PC-9 (cell line): ENCODE measurements at regions not wholly inside any gene's neighbourhood (a gene's known extent, or its start where the extent isn't known, plus 50 kb on each side); places are given as distances from the start of the nearest gene placed in this dataset.

Source experiments
- BruUV-seq: library from RNA; stranded (reverse); fragments of 400-500 nt; replicated peaks from 2 replicates; lab custom pipeline; 2021; lab: Mats Ljungman, UMichigan
- CTCF ChIA-PET: fragments of 300-600 bp; sonication (Branson Sonifier 250); formaldehyde crosslinking; loops from one replicate; lab custom pipeline; 2022; ENCODE audit warnings: antibody characterized with exemption; lab: Charles Lee
- POLR2A ChIA-PET: fragments of 300-600 bp; sonication (Branson Sonifier 250); formaldehyde crosslinking; loops from one replicate; lab custom pipeline; 2022; ENCODE audit warnings: antibody characterized with exemption; ENCODE audit not compliant: unreplicated experiment; lab: Charles Lee
- DNase-seq, 2 experiments: peaks; one replicate each; pipeline versions ENCODE4 v3.0.0 to v3.0.0-alpha.2; 2015 to 2022; ENCODE audit warnings: mixed read lengths in 1 of 2
- H2AFZ ChIP-seq: fragments of 200-600 bp; sonication (generic); 2 replicates; pipeline ENCODE4 v1.8.1; 2017; ENCODE audit warnings: antibody characterized with exemption
- H3F3A ChIP-seq: fragments of 200-600 bp; sonication (generic); 2 replicates; pipeline ENCODE4 v1.8.1; 2017; ENCODE audit warnings: antibody characterized with exemption, mild to moderate bottlenecking, low read depth; ENCODE audit not compliant: insufficient read depth
- H3K27ac ChIP-seq: fragments of 200-600 bp; sonication (generic); 2 replicates; pipeline ENCODE4 v1.6.1; 2016; ENCODE audit warnings: mixed run types
- H3K27me3 ChIP-seq: fragments of 200-600 bp; sonication (generic); 2 replicates; pipeline ENCODE4 v1.6.1; 2016; ENCODE audit warnings: low read depth, mixed run types; ENCODE audit not compliant: insufficient read depth
- H3K36me3 ChIP-seq: fragments of 200-600 bp; sonication (generic); 2 replicates; pipeline ENCODE4 v1.6.1; 2016; ENCODE audit warnings: low read depth, mixed run types
- H3K4me1 ChIP-seq: fragments of 200-600 bp; sonication (generic); replicated peaks from 2 replicates; pipeline ENCODE4 v1.6.1; 2016; ENCODE audit warnings: mixed run types; ENCODE audit not compliant: insufficient read depth
- H3K4me2 ChIP-seq: fragments of 200-600 bp; sonication (generic); 2 replicates; pipeline ENCODE4 v1.6.1; 2017; ENCODE audit warnings: mixed run types
- H3K4me3 ChIP-seq: fragments of 200-600 bp; sonication (generic); 2 replicates; pipeline ENCODE4 v1.6.1; 2016; ENCODE audit warnings: mixed run types
- H3K79me2 ChIP-seq: fragments of 200-600 bp; sonication (generic); 2 replicates; pipeline ENCODE4 v1.6.1; 2017; ENCODE audit warnings: low read depth, mixed run types
- H3K9me2 ChIP-seq: fragments of 200-600 bp; sonication (generic); 2 replicates; pipeline ENCODE4 v1.8.1; 2017; ENCODE audit warnings: mild to moderate bottlenecking; ENCODE audit not compliant: insufficient read depth
- H3K9me3 ChIP-seq: fragments of 200-600 bp; sonication (generic); 2 replicates; pipeline ENCODE4 v1.8.1; 2016; ENCODE audit warnings: low read depth; ENCODE audit not compliant: insufficient read depth
- H4K20me1 ChIP-seq: fragments of 200-600 bp; sonication (generic); 2 replicates; pipeline ENCODE4 v1.8.1; 2017; ENCODE audit not compliant: insufficient read depth
- EZH2 ChIP-seq: fragments of 200-600 bp; sonication (generic); IDR thresholded peaks from 2 replicates; pipeline ENCODE4 v1.8.0; 2017; ENCODE audit warnings: antibody characterized with exemption, low read depth
- intact Hi-C: fragments of 100-400 bp; cut with micrococcal nuclease; formaldehyde crosslinking; loops from one replicate; pipeline ENCODE4 v1.10.0; 2022; ENCODE audit not compliant: unreplicated experiment
- TF ChIP-seq, protein P1 (sequence below): fragments of 200-600 bp; sonication (generic); conservative IDR thresholded peaks from 2 replicates; pipeline ENCODE4 v1.6.1; 2017; ENCODE audit warnings: mixed run types, antibody characterized with exemption, mild to moderate bottlenecking, moderate library complexity

GRCh38 chr13:54836273-54836672, 1807.7 kb downstream of the OLFM4 start:
- no peak overlapping the region for H3K27ac ChIP-seq
- no peak overlapping the region for H2AFZ ChIP-seq
- intact Hi-C loops: no loop called here
- H3K9me3 ChIP-seq: no peaks in the 10 kb centered on the region
- TF ChIP-seq, protein P1, sequence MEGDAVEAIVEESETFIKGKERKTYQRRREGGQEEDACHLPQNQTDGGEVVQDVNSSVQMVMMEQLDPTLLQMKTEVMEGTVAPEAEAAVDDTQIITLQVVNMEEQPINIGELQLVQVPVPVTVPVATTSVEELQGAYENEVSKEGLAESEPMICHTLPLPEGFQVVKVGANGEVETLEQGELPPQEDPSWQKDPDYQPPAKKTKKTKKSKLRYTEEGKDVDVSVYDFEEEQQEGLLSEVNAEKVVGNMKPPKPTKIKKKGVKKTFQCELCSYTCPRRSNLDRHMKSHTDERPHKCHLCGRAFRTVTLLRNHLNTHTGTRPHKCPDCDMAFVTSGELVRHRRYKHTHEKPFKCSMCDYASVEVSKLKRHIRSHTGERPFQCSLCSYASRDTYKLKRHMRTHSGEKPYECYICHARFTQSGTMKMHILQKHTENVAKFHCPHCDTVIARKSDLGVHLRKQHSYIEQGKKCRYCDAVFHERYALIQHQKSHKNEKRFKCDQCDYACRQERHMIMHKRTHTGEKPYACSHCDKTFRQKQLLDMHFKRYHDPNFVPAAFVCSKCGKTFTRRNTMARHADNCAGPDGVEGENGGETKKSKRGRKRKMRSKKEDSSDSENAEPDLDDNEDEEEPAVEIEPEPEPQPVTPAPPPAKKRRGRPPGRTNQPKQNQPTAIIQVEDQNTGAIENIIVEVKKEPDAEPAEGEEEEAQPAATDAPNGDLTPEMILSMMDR: no peak
- no peak for TF ChIP-seq EZH2
- H3F3A ChIP-seq: no peaks in the 10 kb centered on the region
- no peaks in the 10 kb centered on the region; the same call in 1 of the 2 replicates for H3K9me2 ChIP-seq
- no peaks in the 10 kb centered on the region for H4K20me1 ChIP-seq
- DNase-seq: no peak
- H3K79me2 ChIP-seq: no peaks in the 10 kb centered on the region
- POLR2A ChIA-PET: no interaction called here
- H3K4me2 ChIP-seq: no peak overlapping the region
- H3K27me3 ChIP-seq: no peaks in the 10 kb centered on the region
- CTCF ChIA-PET: no interaction called here
- no peaks in the 10 kb centered on the region for H3K4me1 ChIP-seq
- H3K4me3 ChIP-seq: no peak overlapping the region
- H3K36me3 ChIP-seq: no peaks in the 10 kb centered on the region
- no TSS peak for BruUV-seq

DNA sequence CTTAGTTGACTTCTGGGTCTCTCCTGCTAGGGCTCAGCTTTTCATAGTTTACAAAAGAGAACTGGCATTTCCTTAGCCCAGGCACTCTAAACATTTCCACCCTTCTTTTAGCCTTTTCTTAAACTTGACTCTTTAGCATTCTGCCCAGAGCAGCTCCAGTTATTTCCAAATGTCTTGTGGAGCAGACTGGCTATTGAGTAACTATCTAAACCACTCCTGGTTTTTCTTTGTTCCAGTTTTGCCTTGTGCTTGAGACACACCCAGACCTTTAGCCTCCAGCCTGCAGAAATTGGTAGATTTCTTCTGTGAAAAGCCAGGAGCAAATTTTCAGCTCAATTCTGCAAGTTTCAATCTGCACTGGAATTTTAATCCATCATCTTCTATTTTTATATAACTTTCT, 1813.1 kb downstream of the OLFM4 start:
- H3F3A ChIP-seq: no peaks in the 10 kb centered on the region
- H2AFZ ChIP-seq: no peak overlapping the region
- BruUV-seq: no TSS peak
- no peaks in the 10 kb centered on the region for H3K27me3 ChIP-seq
- no peak for DNase-seq
- no peaks in the 10 kb centered on the region for H3K9me3 ChIP-seq
- ChIA-PET CTCF (no interaction called here), POLR2A (no interaction called here)
- no peak overlapping the region for H3K4me3 ChIP-seq
- H3K9me2 ChIP-seq: no peaks in the 10 kb centered on the region
- no peak overlapping the region for H3K27ac ChIP-seq
- H3K36me3 ChIP-seq: no peaks in the 10 kb centered on the region
- no peaks in the 10 kb centered on the region for H3K4me1 ChIP-seq
- TF ChIP-seq, protein P1: no peak
- TF ChIP-seq EZH2: no peak
- no peaks in the 10 kb centered on the region for H3K79me2 ChIP-seq
- intact Hi-C loops: no loop called here
- no peaks in the 10 kb centered on the region for H4K20me1 ChIP-seq
- no peak overlapping the region for H3K4me2 ChIP-seq

DNA sequence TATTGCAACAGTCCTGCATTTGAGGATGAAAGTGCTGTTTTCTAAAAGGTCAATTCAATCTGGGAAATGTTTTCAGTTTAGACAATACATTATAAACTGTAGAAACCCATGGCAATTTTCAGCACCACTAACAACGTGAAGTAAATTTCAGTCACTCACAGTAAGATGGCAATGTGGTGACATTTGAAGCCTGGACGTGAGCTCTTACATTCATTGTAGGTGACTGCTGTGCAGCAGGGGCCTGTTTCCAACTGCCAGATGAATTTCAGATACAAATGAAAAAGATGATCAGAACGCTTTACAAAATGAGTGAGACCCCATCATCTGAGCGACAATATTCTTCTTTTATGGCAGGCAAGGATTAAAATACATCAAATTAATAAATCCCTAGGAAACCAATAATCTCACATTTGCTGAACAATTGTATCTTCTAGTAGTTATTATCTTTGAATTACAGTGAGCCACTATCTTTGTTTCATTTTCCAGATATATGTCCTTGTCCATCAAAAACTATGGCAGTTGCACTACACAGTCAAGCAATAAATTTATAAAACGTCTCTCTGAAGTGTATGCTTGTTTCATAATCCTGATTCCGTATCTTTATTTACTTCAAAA, 1816.8 kb downstream of the OLFM4 start:
- ChIA-PET CTCF (no interaction called here), POLR2A (no interaction called here)
- Histone ChIP-seq H2AFZ (no peak overlapping the region), H3K9me3 (no peaks in the 10 kb centered on the region), H3F3A (no peaks in the 10 kb centered on the region), H3K4me1 (no peaks in the 10 kb centered on the region), H3K27ac (no peak overlapping the region), H3K36me3 (no peaks in the 10 kb centered on the region), H3K27me3 (no peaks in the 10 kb centered on the region), H4K20me1 (no peaks in the 10 kb centered on the region), H3K4me2 (no peak overlapping the region), H3K4me3 (no peak overlapping the region), H3K9me2 (no peaks in the 10 kb centered on the region), H3K79me2 (no peaks in the 10 kb centered on the region)
- DNase-seq: no peak
- no peak for TF ChIP-seq EZH2
- TF ChIP-seq, protein P1: no peak
- intact Hi-C loops: no loop called here
- BruUV-seq: no TSS peak
